ENCODE measurements at regions not wholly inside any gene's neighbourhood (a gene's known extent, or its start where the extent isn't known, plus 50 kb on each side); places are given as distances from the start of the nearest gene placed in this dataset.

DNA sequence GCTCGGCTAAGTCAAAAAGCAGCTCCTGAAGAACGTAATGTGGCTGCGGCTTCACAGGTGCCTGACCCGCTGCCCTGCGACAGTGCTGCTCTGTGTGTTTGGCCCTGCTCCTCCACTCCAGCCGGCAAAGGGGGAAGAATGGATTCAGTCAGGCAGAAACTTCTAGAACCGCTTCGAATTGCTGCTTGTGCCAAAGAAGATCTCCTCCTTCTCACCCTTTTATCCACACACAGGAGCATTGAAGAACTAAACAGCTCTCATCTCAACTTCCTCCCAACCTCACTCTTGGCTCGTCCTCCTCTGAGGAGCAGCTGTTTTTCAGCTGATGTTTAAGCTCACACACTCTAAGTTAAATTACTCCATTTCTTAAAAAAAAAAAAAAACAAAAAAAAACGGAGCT lies 651.4 kb downstream of the INHBA start:
- DNase-seq (ENCODE audit: low read depth): peak; percentile 61

DNA sequence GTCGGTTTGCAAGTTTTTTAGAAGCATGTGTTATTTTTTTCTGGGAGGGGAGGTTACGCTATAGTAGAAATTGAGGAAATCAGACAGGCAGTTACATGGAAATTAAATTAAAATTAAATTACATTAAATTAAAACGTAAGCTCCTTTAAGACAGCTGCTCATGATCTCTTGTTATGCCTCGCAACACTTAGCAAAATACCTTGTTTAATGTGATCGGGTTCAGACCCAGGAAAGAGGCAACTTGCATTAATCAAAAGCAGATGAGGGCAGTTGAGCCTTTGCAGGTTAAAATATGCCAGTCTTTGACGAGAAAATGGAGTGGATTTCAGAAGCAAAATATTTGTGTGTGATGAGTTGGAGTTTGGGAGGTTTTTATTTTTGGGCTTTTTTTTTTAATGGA lies 651.8 kb downstream of the INHBA start:
- DNase-seq (ENCODE audit: low read depth): no peak

DNA sequence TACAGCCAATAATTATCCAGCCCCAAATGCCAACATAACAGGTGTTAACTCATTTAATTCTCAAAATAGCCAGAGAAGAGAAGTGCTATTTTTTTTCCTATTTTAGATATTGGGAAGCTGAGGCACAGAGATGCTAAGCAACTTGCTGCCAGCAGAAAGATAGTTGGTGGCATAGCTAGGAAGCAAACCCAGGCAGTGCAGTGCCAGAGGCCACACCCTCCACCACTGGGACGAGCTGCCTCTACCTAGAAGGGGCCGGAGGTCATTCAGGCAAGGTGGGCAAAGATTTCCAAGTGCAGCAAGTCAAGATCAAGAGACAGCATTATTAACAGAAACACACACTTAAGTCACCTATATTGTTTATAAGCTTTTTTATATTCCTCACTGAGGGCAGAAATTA lies 654.1 kb downstream of the INHBA start:
- no peak for DNase-seq (ENCODE audit: low read depth)

DNA sequence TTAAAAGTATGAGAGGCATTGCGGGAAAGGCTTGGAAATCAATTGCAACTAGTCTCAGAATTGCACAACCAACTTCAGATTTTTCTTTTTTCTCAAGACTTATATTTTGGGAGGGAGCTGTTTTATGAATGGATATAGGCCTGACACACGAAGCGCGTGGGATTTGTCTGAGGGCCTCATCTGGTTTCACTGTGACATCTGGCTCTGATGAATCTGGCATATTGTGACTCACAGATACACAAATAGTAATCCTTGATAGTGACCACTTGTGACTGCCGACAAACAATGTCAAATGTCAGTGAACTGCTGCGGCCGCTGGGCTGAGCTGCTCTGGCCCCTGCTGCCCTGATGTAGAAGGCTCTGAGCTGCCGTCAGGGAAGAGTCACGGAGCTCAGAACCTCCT lies 655.1 kb downstream of the INHBA start:
- DNase-seq (ENCODE audit: low read depth): peak; percentile 87

DNA sequence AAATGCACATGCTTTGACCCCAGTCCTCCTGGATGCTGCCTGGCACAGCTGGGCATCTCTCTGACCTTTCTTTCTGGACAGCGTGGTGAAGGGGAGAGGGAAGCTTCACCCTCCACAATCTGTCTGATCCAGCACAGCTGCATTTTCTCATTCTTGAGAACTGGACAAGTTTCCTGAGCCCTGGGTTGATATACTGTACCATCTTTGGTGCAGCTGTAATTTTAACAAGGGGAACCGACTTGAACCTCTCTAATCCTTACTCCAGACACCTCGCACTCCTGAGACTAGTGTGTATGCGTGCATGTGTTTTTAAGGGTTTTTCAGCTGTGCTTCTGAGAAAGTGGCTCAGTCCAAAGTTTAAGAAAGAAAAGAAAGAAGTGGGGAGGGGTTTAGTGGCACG lies 655.7 kb downstream of the INHBA start:
- no peak for DNase-seq (ENCODE audit: low read depth)

DNA sequence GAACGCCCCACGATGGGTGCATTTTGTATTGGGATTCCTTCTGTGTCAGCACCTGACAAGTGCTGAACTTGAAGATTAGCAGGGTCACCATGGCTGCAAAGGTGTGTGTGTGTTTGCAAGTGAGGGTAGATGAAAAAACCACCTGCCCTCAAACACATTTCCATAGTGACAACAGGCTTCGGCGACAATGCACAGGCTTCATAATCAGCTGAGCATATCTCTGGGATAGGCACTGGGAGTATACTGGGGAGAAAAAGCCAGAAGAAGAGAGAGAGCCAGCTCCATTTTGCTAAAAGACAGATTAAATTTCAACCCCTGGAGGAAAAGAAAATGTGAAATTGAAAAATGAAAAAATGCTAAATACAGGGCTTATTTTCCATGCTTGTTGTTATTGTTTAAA lies 656.1 kb downstream of the INHBA start:
- DNase-seq (ENCODE audit: low read depth): no peak

DNA sequence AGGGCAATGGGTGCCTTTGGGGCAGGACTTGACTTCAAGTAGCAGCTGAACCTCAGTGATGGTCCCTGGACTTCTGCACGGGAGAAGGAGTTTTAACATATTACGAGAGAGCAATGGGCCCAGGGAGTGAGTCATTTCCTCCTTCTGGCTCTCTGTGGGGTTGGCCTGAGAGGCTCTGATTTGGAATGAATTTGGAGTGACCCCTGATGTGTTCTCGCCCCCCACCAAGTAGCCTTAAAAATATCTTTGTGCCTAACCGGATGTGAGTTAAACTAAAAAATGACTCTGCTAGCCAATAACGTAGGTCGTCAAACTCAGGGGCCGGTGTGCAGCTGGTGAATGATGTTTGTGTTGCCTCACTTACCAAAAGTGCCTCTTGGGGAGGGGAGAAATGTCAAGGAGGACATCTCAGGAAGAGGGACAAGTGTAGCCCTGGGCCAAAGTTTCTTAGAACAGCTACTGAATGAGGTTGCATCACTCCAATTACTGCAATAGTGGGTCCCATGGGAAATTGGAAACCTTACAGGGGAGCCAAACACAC lies 656.6 kb downstream of the INHBA start:
- DNase-seq (ENCODE audit: low read depth): peak; percentile 26

DNA sequence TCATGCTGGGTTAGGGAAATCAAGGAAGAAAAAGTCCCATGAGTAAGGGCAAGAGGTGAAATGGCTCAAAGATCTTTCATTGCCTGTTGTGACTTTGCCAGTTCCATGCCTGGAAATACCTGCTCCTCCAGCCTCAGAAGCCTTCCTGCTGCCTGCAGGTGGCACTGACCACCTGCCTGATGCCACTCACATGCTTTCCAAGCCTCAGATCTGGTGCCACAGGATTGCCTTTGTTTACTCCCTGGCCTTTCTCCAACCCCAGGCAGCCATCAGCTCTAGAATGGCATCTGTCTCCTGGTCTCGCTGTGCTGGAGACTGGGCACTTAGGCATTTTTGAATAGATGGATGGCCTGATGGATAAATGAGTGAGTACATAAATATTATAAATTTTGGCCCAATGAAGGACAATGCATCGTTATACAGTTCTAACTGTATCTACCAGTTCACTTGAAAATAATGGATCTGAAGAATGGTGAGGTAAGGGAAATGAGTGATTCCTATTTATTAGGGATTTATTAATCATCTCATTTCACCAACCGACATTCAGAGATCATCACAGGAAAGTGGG lies 657.2 kb downstream of the INHBA start:
- DNase-seq (ENCODE audit: low read depth): no peak

DNA sequence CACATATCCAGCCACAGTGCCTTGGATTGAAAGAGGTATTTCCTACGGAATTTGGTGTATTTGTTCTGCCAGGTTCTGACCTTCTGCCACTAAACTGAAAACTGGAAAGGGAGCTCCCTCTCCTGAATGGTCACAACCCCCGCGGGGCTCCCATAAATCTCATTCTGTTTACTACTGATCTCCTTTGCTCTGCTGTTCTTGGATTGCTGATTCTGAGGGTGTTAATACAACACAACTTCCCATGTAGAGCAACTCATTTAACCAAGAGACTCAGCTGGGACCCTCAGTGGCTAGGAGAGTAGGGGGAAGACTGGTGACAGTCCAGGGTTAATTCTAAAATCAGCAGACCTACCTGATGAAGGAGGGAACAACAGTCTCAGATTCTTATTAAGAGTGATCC lies 662.9 kb downstream of the INHBA start:
- no peak for DNase-seq (ENCODE audit: low read depth)

DNA sequence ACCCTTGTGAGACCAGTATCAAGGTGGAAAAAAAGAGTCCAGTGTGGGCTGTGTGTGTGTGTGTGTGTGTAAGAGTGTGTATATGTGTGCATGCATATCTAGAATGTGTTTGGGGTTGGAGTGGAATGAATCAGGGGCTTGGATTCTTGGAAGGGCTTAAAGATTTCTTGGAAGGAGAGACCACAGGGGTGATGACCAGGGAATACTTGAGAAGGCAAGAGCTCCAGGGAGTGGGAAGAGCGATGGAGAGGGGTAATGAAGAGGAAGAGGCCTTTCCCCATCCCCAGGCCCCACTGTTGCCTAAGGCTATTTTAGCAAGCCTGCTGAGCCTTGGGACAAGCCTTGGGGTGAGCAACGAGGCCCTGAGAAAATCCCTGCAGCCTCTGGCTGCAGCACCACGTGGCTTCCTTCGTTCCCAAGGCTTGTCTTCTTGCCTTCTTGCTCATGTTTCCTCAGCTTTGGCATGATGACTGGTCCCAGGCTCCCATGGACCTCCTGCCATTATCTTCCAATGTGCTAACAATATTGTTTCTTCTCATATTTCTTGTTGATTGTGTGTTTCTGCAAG lies 663.4 kb downstream of the INHBA start:
- DNase-seq (ENCODE audit: low read depth): no peak

DNA sequence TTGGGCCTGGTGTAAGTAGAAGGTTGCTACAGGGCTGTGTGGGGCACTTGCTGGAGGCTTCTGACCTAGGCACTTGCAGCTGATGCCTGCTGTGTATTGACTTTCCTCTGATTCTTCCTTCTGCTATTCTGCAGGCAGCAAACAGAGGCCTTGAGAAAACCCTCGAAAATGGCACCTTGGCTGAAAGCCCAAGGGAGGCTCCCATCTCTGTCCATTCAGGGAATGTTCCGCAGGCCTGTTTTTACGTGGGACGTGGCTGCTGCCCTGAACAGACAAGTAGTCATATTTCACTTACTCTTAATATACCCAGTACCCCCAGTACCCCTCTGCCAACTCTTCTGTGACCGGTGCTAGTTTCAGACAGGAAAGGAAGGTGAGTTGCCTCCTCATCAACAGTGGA lies 664.7 kb downstream of the INHBA start:
- DNase-seq (ENCODE audit: low read depth): peak; percentile 31

DNA sequence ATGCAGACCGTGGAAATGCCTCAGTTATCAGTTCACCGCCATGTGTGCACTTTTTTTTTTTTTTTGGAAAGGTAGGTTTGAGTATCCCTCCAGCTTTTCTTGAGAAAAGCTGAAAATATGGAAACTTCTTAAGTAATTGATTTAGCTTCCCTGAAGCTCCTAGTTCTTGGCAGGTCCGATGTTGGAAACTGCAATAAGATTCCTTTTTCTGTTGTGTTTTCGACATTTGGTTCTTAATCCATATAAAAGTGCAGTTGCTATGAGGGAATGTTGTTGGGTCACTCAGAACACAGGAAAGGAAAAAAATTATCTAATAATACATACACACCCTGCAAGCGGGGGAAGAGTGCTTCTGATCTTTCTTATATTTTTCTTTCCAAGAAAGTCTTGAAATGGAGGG lies 665.2 kb downstream of the INHBA start:
- DNase-seq (ENCODE audit: low read depth): no peak

DNA sequence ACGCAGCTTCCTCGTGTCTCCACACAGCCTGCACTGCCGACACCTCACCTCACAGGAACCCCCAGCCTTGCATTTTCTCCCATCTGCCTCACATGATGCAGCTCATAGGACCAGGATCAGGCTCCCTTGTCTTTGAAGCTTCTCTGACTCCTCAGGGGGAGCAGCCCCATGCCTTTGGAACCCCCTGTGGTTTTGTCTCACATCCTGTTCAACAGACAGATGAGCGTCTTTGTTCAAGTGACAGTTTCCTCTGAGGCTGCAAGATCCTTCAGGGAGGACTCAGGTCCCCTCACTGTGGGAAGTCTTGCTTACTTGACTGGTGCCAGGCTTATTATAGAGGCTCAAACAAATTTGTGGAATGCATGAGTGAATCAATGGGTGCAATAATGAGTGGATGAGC lies 667.1 kb downstream of the INHBA start:
- no peak for DNase-seq (ENCODE audit: low read depth)

DNA sequence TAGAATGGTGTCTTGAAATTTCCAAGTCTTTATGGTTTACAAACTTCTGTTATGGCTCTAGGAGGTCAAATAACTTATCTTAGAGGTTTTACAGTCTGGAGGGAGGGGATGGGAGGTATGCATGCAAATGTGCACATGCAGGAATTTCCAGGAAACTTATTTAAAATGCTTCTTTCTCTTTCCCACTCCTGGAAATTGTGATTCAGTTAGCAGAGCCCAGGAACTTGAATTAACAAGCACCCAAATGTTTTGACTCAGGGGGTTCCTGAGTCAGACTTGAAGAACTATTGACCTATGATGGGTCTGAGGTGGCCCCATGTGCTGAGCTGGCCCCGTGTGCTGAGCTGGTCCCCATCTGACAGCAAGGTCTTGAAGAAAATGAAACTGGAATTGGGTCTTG lies 669.4 kb downstream of the INHBA start:
- no peak for DNase-seq (ENCODE audit: low read depth)

DNA sequence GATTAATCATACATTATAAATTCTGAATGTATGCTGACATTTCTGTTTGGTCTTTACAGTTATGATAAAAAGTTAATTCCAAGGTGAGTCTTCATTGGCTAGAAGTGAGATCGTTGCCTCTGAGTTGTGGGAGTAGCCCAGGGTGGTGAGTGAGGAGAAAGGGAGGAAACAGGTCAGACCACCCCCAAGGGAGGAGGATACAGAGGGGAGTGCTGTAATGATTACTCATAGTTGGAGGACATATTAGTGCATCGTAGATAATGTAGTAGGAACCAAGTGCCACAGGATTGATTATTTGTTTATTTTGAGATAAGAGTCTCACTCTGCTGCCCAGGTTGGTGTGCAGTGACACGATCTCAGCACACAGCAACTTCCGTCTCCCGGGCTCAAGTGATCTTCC lies 672.2 kb downstream of the INHBA start:
- no peak for DNase-seq (ENCODE audit: low read depth)

DNA sequence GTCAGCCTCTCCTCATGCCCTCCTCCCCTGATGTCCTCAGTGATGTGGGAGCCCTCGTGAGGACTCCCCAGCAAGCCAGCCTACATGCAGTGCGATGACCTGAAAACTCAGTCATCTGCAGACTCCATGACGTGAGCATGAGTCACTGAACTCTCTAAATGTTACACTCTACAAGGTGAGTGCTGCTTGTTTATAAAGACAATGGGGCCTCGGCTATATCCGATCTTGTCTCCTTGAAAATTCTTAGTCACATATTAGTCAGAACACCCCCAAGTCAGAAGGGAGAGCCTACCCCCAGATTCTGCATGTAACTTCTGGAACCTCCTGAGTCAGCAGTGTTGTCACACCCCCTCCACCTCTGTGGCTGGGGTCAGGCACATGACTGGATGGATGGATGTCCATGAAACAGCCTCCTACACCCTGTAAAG lies 673.8 kb downstream of the INHBA start:
- peak; percentile 51 for DNase-seq (ENCODE audit: low read depth)

DNA sequence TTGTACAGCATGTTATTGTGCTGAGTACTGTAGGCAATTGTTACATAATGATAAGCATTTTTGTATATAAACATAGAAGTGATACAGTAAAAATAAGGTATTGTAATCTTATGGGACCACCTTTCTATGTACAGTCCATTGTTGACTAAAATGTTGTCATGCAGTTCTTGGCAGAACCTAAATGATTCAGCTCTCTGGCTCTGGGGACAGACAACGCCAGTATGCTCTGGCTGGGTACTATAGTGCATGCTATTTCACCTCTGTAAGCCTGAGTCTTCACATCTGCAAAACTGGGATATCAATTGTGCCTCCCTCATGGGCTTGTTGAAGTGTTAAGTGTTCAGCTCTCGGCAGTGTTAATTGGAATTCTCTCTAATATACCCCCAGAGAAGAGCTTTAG lies 674.3 kb downstream of the INHBA start:
- DNase-seq (ENCODE audit: low read depth): no peak

DNA sequence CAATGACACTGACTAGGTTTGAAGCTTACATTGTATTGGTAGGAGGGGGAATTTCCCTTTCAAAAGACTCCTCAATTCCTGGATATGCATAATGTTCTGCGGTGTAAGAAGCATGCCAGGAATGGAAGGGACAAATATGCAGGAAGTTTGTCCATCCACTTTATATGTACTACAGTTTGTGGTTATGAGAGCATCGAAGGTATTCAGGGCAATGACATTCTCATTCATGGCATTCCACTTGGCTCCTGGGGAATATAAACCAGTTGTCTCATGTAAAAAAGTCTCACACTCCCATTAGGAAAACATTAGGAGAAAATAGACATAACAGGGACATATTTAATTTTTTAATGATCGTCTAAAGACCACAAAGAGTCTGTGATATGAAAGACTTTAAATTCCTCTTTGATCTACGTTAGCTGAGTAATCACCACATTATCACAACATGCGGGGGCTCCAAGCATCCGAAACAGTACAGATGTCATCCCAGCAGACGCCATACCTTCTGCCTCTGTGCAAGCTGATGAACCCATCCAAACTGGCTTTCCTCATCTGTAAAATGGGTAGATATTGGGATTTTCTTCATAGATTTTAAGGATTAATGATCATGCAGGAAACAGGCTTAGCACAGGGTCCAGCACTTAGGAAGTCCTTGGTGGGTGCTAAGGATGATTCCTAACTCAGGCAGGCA lies 675.3 kb downstream of the INHBA start:
- peak; percentile 92 for DNase-seq (ENCODE audit: low read depth)

DNA sequence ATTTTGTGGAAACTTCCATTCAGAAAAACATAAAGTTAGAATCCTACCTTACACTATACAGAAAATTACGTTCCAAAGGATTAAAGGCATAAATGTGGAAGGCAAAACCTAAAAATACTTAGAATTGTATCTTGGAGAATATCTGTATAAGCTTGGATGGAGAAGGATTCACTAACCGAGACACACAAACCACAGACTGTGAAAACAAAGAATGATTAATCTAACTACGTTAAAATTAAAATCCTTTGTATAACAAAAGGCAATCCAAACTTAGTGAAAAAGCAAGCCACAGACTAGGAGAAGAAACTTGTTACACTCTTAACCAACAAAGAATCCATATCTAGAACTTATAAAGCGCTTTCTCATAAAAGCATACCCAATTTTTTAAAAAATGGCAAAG lies 678.8 kb downstream of the INHBA start:
- no peak for DNase-seq (ENCODE audit: low read depth)

DNA sequence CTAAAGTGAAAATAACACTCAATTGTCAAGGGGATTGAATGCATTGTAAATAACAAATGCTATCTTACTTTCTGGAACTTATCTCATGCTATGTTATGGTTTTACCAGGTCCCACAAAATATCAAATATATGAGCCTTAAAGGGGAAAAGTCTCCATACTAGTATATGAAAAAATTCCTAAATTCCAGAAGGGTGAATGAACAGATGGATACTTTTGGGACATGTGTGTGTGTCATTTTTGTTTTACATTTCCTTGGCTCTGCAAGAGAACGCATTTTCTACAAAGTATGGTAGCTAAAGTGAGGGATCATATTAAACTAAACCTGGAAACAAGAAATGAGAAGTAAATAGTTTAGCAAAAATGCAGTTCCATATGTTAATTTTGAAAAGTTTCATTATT lies 682.8 kb downstream of the INHBA start:
- no peak for DNase-seq (ENCODE audit: low read depth)

DNA sequence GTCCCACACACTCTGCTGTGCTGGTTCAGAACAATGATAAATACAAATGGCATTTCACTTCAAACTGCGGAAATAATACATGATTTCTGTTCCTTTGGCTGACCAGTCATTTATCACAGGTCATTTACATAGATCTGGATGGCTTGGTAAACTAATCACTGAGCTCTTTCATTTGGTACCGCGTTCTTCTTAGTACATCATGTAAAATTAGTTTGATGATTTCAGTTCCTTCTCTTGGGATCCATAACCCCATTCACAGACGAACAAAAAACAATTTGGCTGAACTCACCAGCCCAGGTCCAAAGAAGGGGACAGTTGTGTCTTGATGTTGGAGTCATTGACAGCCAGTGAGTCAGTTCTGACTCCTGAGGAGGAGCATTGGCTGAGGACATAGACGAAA lies 689.8 kb downstream of the INHBA start:
- no peak for DNase-seq (ENCODE audit: low read depth)

DNA sequence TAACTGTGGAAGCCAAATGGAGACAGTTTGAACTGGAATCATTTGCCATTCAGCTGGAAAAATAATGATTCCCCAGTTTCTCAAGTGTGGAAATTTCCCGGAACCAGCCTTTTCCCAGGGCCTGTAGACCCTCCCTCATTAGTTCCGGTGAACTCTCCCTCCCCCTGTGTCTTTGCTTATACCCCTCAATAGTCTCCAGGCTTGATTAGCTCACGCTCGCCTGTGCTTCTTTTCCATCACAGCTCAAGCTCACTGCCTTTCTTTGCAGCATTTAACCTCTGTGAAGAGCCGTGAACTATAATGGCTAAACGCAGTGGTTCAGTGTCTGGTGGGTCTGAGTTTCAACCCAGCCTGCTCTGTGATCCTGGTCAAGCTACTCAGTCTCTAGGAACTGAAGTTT lies 690.8 kb downstream of the INHBA start:
- no peak for DNase-seq (ENCODE audit: low read depth)

DNA sequence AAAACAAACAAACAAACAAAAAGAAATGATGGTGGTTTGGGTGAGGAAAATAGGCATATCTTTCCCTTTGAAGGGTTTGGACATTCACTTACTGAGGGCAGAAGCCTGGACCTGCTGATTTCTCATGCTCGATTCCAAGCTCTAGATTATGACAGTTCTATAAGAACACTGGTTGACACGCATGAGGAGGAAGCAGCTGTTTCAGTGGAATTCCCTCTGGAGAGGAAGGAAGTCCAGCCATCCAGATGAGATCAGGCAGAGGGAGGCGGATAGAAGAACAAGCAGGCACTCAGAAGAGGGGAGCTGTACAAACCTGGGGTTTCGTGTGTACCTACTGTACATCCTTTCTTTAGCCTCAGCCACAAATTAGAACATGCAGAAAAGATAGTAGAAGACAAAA lies 691.9 kb downstream of the INHBA start:
- DNase-seq (ENCODE audit: low read depth): peak; percentile 84
